HG03159 (cell line): ENCODE measurements at regions not wholly inside any gene's neighbourhood (a gene's known extent, or its start where the extent isn't known, plus 50 kb on each side); places are given as distances from the start of the nearest gene placed in this dataset.

Experiments
- ATAC-seq: cut with Tn5 transposase; IDR thresholded peaks from one replicate; pipeline ENCODE4 v1.9.1; 2021; ENCODE audit warnings: mild to moderate bottlenecking, moderate library complexity; ENCODE audit not compliant: unreplicated experiment

GRCh38 chr3:161794551-161794950 lies 297.9 kb downstream of the OTOL1 start:
- no peak for ATAC-seq

- ATAC-seq = no peak
Observed at GRCh38 chr3:161796312-161796711, 299.7 kb downstream of the OTOL1 start.

GRCh38 chr3:161796780-161797179 lies 300.2 kb downstream of the OTOL1 start:
- no peak for ATAC-seq

GRCh38 chr3:161798016-161798415 lies 301.4 kb downstream of the OTOL1 start:
- no peak for ATAC-seq

GRCh38 chr3:161800985-161801559 lies 304.5 kb downstream of the OTOL1 start:
- ATAC-seq = no peak

- ATAC-seq = no peak
Observed at GRCh38 chr3:161818106-161818505, 321.5 kb downstream of the OTOL1 start.

- ATAC-seq = peak; percentile 73
Observed at GRCh38 chr3:161821591-161821990, 325.0 kb downstream of the OTOL1 start.

- ATAC-seq = no peak
Observed at GRCh38 chr3:161822291-161822690, 325.7 kb downstream of the OTOL1 start.

GRCh38 chr3:161823910-161824309 lies 327.3 kb downstream of the OTOL1 start:
- ATAC-seq = no peak

GRCh38 chr3:161838021-161838420 lies 341.4 kb downstream of the OTOL1 start:
- ATAC-seq = no peak

- no peak for ATAC-seq
Observed at GRCh38 chr3:161848376-161848775, 351.8 kb downstream of the OTOL1 start.

- peak; percentile 94 for ATAC-seq
Observed at GRCh38 chr3:161851941-161852566, 355.4 kb downstream of the OTOL1 start.

- no peak for ATAC-seq
Observed at GRCh38 chr3:161852744-161853143, 356.1 kb downstream of the OTOL1 start.

- ATAC-seq = peak; percentile 67
Observed at GRCh38 chr3:161854232-161854771, 357.7 kb downstream of the OTOL1 start.

- no peak for ATAC-seq
Observed at GRCh38 chr3:161859057-161859456, 362.4 kb downstream of the OTOL1 start.

GRCh38 chr3:161859865-161860450 lies 363.4 kb downstream of the OTOL1 start:
- ATAC-seq = no peak

- ATAC-seq = no peak
Observed at GRCh38 chr3:161863775-161864174, 367.2 kb downstream of the OTOL1 start.

GRCh38 chr3:161866176-161866575 lies 369.6 kb downstream of the OTOL1 start:
- ATAC-seq = no peak

- ATAC-seq = no peak
Observed at GRCh38 chr3:161875483-161875882, 378.9 kb downstream of the OTOL1 start.

GRCh38 chr3:161879470-161879869 lies 382.9 kb downstream of the OTOL1 start:
- ATAC-seq = no peak

GRCh38 chr3:161884830-161885229 lies 388.2 kb downstream of the OTOL1 start:
- no peak for ATAC-seq

- no peak for ATAC-seq
Observed at GRCh38 chr3:161890147-161890625, 393.6 kb downstream of the OTOL1 start.
